Stimulated activated CD8-positive, alpha-beta memory T cell treated with anti-CD3 and anti-CD28 coated beads, Interleukin-15, amount 100 ng/mL, for 24 hours (primary cell): ENCODE measurements at regions not wholly inside any gene's neighbourhood (a gene's known extent, or its start where the extent isn't known, plus 50 kb on each side); places are given as distances from the start of the nearest gene placed in this dataset.
"Not testable (repeated sequence)": the region's sequence is repeated elsewhere in the genome, so short reads cannot be mapped to it uniquely, and the experiment has no call there.

Experiments
- DNase-seq: peaks from one replicate; pipeline ENCODE4 v3.0.0-alpha.2; 2020; ENCODE audit warnings: low read depth

DNA sequence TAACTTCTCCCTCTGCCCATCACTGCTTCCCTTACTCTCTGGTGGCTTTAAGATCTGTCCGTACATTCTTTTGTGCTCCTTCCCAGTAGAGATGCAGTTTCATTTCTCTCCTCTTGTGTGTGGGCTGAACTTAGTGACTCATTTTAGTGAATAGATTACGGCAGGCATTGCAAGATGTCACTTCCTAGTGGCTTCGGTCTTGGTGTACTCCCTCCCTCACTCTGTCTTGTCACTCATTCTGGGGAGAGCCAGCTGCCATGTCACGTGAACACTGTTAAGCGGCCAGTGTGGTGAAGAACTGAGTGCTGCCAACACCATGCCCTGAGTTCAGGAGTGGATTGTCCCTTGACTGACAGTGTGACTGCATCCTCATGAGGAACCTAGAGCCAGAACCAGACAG is 115.9 kb downstream of the OTOR start:
- no peak for DNase-seq

DNA sequence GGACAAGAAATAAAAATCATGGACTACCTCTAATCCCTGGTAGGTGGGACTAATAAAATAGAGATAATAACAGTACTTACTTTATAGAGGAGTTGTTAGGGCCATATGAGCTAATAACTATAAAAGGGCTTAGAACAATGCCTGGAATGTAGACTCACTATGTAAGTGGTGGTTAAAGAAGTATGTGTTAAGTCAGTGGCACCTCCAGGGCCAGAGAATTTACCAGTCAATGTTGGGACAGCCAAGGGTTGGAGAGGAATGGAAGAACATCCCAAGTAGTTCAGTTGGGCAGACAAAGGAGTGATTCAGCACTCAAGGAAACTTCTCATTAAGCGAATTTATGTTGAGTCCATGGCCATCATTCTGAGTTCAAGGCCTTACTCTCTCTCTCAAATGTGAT is 116.8 kb downstream of the OTOR start:
- no peak for DNase-seq

DNA sequence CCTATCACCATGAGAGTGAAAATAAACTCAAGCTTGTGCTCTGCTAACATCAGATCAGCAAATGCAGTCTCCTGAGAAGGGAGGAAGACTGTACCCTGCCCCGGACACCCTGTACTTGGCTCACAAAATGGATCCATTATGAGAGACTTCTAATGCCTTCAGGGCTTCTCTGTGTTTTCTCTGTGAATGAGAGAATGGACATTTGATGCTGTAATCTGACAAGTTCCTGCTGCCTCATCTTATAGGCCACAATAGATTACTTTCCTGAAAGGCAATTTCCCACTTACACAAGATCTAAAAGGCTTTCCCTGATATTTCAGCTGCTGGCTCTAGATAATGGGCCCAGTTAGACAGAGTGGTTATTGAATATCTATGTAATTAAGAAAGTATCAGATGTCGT is 117.2 kb downstream of the OTOR start:
- no peak for DNase-seq

DNA sequence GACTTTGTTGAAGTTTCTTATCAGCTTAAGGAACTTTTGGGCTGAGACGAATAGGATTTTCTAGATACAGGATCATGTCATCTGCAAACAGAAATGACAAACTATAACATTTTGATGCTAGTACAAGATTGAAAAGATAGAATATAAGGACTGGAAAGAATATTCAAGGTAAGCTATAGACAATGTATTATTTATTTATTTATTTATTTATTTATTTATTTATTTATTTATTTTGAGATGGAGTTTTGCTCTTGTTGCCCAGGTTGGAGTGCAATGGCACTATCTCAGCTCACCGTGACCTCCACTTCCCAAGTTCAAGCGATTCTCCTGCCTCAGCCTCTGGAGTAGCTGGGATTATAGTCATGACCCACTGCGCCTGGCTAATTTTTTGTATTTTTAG is 125.0 kb downstream of the OTOR start:
- not testable (repeated sequence) for DNase-seq

DNA sequence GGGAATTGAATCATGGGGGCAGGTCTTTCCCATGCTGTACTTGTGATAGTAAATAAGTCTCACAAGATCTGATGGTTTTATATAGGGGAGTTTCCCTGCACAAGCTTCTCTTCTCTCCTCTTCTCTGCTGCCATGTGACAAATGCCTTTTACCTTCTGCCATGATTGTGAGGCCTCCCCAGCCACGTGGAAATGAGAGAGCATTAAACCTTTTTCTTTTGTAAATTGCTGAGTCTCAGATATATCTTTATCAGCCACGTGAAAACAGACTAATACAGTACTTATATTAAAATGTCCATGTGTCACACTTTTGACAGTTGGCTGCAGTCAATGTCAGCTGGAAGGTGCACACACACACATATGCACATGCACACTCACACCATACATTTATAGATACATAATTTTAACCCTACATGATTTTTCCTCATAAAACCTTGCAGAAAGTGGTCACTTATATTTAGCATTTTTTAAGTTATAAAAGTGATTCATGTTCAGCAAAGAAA is 128.9 kb downstream of the OTOR start:
- DNase-seq, result no peak

DNA sequence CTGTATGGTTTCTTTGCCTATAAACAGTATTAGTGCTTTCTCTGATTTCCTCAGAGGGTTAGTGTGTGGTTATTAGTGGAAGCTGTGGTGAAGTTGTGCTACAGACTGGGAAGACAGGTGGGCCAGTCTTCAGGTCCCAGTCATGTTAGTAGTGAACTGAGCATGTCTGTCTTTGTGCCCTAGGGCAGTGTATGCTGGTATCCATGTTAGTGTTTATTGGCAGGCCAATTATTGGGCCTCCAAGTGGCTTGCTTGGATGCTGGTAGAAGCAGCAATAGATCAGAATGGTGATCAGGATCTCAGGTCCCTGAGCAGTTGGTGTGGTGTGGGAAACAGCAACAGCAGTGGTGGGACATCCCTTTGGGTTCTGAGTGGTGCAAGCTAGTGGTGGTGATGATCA is 137.6 kb downstream of the OTOR start:
- no peak for DNase-seq

DNA sequence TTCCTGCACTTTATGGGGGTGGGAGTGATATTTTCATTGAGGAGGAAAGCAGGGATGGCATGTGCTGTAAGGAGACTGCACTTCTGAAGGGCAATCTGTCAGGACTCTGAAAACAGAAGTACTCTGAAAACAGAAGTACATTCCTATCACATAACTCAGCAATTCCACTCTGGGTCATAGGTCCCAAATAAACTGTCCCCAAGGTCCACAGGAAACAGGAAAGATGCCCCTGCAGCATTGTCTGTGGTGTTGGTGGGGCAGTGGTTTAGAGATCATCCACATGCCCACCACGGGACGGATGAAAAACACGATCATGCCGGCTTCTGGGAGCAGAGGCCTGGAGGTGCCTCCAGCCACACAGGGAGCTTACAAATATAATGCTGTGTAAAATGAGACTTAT is 150.3 kb downstream of the OTOR start:
- no peak for DNase-seq

DNA sequence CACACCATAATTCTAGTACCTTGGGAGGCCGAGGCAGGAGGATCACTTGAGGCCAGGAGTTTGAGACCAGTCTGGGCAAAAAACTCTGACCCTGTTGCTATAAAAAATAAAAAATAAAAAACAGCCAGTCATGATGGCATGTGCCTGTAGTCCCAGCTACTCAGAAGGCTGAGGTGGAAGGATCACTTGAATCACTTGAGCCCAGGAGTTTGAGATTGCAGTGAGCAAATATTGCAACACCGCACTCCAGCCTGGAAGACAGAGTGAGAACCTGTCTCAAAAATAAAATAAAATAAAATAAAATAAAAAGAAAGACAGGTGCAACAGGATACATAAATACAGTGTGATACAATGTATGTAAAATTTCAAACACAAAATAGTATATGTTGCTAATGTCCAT is 154.5 kb downstream of the OTOR start:
- DNase-seq, result no peak

DNA sequence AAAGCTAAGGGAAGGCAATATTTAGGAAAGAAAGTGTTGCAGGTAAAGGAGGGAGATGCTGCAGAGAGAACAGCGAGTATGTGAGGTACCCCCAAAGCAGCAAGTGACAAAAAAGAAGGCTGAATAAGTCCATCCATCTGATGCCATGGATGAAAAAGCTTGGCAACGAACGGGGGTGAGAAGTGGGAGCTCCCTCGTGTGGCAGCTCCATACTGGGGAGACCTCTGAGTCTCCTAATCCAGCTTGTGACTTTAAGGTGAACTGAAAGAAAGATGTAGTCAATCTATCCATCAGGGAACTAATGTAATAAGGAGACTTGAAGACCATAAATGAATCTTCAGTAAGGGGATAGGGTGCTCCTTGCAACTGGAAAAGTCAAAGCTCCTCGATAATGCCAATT is 156.6 kb downstream of the OTOR start:
- DNase-seq, result no peak

DNA sequence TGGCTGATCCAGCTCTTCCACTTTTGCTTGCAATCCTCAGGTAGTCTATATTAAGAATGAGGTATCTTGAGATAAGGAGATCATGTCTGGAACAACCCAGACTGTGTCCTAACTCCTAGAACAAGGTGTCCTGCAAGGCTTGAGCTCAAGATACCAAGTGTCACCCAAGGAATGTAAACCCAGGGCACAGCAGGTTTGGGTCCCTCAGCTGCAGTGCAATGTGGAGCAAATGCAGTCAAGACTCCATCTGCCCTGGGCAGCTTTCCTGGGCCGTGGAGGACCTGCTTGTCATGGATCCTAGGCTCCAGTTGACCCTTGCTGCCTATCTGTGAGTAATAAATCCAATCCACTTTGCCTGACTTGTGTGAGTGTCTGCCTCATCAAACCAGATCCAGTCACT is 166.1 kb downstream of the OTOR start:
- no peak for DNase-seq

DNA sequence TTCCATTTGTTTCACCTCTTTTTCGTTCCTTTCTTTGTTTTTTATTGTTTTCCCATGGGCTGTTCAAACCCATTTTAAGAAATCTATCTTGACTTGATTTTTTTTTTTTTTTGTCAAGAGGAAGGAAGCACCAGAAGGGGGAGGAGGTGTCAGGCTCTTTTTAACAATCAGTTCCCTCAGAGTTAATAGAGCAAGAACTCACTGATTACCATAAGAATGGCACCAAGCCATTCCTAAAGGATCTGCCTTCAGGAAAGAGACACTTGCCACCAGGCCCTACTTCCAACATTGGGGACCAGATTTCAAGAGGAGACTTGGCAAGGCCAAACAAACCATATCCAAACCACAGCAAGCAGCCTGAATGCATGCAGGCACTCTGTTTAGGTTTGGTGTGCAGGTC is 168.0 kb downstream of the OTOR start:
- DNase-seq, result no peak

DNA sequence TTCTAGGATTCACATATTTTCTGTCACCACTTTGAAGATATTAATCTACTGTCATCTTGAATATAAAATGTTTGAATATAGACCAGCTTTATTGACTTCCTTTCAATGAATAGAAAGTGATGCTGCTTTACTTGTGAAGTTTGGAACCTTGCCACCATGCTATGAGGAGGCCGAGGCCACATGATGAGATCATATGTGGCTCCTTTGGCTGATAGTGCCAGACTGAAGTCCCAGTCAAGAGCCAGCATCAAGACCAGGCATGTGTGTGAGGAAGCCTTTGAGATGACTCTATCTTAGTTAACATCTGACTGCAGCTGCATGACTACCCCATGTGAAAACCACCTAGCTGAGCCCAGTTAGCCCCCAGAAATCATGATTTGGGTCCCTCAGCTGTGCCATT is 169.5 kb downstream of the OTOR start:
- DNase-seq, result no peak

DNA sequence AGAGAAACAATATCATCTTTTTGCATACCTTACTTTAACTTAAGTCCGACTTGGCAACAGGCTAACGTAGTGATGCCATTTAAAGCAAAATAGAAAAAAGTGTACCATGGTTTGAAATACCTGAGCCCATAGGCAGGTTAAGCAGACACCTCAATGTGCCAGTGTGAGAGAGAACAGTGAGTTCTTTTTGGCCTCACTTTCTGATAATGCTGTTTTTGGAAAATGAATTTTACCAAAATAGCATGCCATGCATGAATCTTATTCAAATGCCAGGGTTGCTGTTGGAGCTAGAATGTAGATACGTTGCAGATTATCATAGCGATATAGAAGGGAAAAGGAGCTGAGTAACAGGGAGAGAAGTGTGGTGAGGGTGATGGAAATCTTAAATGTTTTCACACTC is 170.2 kb downstream of the OTOR start:
- DNase-seq, result no peak

DNA sequence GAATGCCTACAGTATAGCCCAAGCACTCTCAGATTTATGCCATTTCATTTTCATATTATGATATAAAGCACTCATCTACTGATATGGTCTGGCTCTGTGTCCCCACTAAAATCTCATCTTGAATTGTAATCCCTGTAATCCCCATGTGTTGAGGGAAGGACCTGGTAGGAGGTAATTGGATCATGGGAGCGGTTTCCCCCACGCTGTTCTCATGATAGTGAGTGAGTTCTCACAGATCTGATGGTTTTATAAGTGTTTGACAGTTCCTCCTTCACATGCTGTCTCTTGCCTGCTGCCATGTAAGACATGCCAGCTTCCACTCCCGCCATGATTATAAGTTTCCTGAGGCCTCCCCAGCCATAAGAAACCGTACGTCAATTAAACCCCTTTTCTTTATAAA is 171.7 kb downstream of the OTOR start:
- no peak for DNase-seq

DNA sequence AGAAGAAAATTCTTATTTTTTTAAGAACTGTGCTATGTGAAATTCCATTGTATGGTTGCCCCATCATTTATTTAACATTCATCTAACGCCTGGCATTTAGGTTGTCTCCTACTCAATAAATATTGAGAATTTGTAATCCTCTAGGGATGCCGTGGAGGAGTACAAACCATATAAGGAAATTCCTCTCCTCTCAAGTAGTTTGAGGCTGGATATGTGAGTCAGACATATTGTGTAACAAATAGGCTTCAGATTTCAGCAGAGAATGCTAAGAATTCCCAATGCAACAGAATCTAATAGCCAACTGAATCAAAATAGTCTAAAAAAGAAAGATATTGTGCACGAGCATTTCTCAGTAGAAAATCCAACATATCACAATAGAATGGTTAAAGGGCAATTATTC is 174.7 kb downstream of the OTOR start:
- no peak for DNase-seq

DNA sequence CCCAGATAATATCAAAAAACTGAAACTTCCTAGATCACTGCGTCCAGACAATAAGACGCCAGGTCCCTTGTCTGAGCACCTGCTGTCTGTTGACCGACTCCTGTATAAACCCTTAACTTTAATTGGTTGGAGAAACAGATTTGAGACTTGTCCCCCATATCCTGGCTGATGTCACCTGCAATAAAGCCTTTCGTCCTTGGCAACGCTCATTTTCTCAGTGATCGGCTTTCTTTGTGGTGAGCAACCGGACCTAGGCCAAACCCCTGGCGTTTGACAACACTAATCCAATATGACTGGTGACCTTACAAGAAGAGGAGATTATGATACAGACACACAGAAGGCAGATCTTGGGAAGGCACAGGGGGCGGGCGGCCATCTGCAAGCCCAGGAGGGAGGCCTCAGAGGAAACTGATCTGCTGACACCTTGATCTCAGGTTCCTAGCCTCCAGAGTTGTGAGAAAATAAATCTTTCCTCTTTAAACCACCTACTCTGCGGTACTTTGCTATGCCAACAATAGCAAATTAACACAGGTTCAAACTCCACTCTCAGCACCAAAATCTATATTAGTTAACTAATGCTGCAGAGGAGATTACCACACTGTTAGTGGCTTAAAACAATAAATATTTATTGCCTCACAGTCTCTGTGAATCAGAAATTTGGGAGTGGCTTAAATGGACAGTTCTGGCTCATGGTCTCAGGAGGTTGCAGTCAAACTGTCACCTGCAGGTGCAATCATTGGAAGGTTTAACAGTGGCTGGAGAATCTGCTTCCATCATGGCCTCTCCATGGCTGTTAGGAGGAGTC is 178.7 kb downstream of the OTOR start:
- no peak for DNase-seq

DNA sequence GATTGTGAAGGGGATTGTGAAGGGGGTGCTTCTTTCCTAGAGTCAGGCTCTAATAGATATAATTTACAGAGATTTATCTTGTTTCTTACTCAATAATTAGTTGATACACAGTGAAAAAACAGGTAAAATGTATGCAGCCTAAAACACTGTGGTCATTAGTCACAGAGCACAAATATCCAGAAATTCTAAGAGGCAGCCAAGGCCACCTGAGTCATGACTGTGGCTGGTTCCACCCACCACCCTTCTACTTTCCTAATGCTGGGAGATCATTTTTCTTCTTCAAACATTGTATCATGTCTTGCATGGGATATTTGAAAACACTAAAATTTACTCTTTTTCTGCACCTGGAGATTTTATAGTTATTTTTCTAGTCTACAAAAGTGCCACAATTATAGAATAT is 181.6 kb downstream of the OTOR start:
- no peak for DNase-seq

DNA sequence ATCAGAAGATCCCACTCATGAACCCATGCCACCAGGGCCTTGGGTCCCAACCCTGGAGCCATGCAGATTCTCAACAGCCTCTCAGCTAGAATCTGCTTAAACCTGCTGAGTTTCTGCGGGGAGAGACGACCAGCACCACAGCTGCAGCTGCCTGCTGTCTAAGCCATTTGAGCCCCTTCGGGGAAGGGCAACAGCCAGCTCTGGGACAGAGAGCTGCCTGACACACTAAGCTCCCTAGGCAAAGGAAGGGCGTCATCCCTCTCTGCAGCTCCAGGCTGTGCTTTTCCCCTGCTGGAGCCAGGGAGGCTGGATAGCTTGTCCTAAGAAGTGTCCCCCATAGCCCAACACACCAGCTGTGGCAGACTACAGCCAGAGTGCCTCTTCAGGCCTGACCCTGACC is 182.5 kb downstream of the OTOR start:
- DNase-seq, result no peak

DNA sequence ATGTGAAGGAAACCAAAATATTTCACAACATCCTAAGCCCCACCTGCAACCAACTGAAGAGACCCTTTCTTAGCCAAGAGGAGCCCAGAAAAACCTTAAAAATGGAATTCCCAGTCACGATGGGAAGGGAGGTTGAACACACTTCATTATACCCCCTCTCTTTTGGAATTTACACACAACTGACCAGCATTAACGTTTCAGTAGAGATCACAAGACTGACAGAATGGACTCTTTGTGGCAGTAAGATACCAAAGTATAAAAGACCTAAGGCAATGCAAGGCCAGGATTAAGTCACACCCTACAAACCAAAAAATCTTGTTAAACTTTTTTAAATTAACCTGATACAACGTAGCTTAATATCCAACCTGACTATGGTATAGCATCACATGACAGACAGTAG is 190.9 kb downstream of the OTOR start:
- DNase-seq, result no peak

DNA sequence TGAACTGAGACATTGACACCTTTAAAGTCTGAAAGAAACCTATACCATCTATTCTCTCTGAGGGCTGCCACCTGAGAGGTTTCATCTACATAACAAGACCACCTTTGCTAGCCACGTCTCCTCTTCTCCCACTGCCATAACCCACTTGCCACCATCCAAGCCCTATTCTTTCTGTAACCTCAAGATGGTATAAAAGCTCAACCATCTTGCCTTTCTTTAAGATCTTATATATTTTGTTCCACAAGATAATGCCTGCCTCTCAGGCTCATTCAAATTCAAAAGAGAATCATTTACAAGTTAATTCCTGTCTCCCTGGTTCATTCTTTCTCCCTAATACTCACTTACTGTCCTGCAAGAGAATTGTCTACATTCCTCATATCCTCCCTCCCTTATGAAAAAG is 192.5 kb downstream of the OTOR start:
- no peak for DNase-seq

DNA sequence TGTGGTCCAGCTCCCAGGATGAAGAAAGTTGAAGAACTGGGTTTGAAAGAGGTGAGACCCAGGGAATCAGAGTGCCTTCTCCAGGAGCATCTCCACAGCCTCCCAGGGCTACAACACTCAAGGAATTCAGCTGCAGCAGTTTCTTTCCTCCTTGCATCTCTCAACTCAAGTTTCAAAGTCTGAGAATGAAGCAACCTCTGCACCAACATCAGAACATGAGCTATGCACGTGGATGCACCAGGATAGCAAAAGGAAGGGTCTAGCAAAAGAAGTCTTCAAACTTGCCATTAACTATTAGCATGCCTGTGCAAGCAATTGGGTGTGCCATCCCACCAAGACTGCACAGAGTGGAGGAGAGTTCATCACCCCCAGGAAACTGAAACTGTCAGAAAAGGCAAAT is 193.9 kb downstream of the OTOR start:
- no peak for DNase-seq

DNA sequence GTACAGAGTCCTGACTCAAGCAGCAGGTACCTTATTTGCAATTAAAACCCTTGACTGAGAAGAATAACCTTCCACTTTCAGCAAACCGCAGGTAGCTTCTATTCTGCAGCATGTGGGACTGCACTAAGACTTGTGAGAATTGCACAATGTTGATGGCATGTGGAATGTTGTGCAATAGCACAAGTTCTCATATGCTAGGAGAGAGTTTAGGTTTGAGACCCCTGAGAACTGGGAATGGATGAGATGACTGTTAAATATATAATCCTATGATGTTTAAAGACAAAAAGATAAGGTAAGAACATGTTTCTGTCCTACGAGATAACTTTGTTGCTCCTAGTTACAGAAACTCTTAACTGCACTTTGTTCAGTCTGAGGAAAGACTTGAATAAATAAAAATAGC is 194.6 kb downstream of the OTOR start:
- DNase-seq, result no peak

DNA sequence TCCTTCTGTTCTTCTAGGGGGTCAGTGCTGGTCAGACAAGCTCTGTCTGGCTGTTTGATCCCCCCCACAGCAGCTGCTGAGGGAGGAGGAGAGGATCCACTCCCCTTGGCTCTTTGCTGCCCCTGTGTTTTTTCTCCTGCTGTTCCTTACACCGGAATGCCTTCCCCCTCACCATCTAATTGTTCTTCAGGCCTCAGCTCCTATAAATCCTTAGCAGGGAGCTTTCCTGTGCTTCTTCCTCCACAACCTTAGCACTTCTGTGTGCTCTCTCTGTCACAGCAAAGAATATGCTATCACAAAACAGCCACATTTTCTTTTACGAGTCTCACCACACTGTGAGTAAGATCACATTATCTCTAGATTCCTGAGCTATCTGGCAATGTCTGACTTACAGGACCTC is 196.6 kb downstream of the OTOR start:
- DNase-seq, result no peak

DNA sequence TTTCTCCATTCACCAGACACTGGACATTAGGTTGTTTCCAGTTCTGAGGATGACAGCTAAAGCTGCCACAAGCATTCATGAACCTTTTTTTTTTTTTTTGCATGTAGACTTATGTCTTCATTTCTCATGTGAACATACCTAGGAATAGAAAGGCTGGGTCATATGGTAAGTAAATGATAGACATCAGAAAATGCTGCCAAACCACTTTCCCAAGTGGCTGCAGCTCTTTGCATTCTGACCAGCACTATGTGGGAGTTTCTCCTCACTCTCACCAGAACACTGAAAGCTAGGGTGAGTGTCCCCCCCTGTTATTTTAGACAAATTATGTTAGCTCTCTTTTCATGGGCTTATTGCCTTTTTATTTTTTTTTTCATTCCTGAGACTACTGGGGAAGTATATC is 197.5 kb downstream of the OTOR start:
- no peak for DNase-seq
